ENCODE measurements at regions not wholly inside any gene's neighbourhood (a gene's known extent, or its start where the extent isn't known, plus 50 kb on each side); places are given as distances from the start of the nearest gene placed in this dataset.

- TF ChIP-seq SMC3 (IDR thresholded peaks at IDR 0.05; ENCODE audit: low read length) = no peak
- no peak for TF ChIP-seq ZNF292 (CRISPR knock-in tag; IDR thresholded peaks at IDR 0.05; ENCODE audit: borderline replicate concordance, low read depth)
- no peak for TF ChIP-seq GABPA (IDR thresholded peaks at IDR 0.05; ENCODE audit: low read depth, low read length)
- no peak for TF ChIP-seq GABPA (CRISPR knock-in tag; IDR thresholded peaks at IDR 0.05; ENCODE audit: low read depth)
- no peak for TF ChIP-seq ZNF430 (CRISPR knock-in tag; IDR thresholded peaks at IDR 0.05)
- TF ChIP-seq, protein P1, sequence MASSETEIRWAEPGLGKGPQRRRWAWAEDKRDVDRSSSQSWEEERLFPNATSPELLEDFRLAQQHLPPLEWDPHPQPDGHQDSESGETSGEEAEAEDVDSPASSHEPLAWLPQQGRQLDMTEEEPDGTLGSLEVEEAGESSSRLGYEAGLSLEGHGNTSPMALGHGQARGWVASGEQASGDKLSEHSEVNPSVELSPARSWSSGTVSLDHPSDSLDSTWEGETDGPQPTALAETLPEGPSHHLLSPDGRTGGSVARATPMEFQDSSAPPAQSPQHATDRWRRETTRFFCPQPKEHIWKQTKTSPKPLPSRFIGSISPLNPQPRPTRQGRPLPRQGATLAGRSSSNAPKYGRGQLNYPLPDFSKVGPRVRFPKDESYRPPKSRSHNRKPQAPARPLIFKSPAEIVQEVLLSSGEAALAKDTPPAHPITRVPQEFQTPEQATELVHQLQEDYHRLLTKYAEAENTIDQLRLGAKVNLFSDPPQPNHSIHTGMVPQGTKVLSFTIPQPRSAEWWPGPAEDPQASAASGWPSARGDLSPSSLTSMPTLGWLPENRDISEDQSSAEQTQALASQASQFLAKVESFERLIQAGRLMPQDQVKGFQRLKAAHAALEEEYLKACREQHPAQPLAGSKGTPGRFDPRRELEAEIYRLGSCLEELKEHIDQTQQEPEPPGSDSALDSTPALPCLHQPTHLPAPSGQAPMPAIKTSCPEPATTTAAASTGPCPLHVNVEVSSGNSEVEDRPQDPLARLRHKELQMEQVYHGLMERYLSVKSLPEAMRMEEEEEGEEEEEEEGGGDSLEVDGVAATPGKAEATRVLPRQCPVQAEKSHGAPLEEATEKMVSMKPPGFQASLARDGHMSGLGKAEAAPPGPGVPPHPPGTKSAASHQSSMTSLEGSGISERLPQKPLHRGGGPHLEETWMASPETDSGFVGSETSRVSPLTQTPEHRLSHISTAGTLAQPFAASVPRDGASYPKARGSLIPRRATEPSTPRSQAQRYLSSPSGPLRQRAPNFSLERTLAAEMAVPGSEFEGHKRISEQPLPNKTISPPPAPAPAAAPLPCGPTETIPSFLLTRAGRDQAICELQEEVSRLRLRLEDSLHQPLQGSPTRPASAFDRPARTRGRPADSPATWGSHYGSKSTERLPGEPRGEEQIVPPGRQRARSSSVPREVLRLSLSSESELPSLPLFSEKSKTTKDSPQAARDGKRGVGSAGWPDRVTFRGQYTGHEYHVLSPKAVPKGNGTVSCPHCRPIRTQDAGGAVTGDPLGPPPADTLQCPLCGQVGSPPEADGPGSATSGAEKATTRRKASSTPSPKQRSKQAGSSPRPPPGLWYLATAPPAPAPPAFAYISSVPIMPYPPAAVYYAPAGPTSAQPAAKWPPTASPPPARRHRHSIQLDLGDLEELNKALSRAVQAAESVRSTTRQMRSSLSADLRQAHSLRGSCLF (CRISPR knock-in tag; IDR thresholded peaks at IDR 0.05; ENCODE audit: borderline replicate concordance) = no peak
- TF ChIP-seq NPAS2 (CRISPR knock-in tag; IDR thresholded peaks at IDR 0.05; ENCODE audit: borderline replicate concordance) = no peak
- no peak for TF ChIP-seq ZNF232 (CRISPR knock-in tag; IDR thresholded peaks at IDR 0.05; ENCODE audit: borderline replicate concordance)
- TF ChIP-seq ELK4 (CRISPR knock-in tag; IDR thresholded peaks at IDR 0.05; ENCODE audit: borderline replicate concordance) = no peak
- TF ChIP-seq ZNF747 (CRISPR knock-in tag; IDR thresholded peaks at IDR 0.05; ENCODE audit: borderline replicate concordance) = no peak
- TF ChIP-seq SUZ12 (IDR thresholded peaks at IDR 0.05; ENCODE audit: low read depth, low read length) = no peak
- TF ChIP-seq ZNF350 (CRISPR knock-in tag; IDR thresholded peaks at IDR 0.05; ENCODE audit: borderline replicate concordance, low read depth) = no peak
These were observed 79.7 kb upstream of the BCOR start for GRCh38 chrX:40177489-40177888.

All from HepG2 (cell line).